NCI-H1436 (cell line): ENCODE measurements at regions not wholly inside any gene's neighbourhood (a gene's known extent, or its start where the extent isn't known, plus 50 kb on each side); places are given as distances from the start of the nearest gene placed in this dataset.
"Not testable (repeated sequence)": the region's sequence is repeated elsewhere in the genome, so short reads cannot be mapped to it uniquely, and the experiment has no call there.

Experiments used
- DNase-seq: peaks from one replicate; lab custom pipeline; 2025; lab: John Stamatoyannopoulos, UW

DNA sequence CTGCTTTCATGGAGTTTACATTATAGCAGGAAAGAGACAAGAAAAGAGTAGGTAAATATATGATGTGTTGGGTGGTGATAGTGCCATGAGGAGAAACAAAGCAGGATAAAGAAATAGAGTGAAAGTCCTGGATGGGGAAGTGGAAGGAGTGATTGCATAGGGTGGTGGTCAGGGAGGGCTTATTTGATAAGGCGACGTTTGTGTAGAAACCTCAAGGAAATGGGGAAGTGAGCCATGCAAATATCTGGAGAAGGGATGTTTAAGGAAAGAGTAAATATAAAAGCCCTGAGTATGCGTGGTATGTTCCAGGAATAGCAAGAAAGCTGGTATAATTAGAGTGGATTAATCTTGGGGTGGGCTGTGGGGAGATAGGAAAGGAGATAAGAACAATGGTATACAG lies 134.7 kb upstream of the SV2C start:
- DNase-seq: no peak

- no peak for DNase-seq
Measured at GRCh38 chr5:75940418-75940817, 142.8 kb upstream of the SV2C start.

DNA sequence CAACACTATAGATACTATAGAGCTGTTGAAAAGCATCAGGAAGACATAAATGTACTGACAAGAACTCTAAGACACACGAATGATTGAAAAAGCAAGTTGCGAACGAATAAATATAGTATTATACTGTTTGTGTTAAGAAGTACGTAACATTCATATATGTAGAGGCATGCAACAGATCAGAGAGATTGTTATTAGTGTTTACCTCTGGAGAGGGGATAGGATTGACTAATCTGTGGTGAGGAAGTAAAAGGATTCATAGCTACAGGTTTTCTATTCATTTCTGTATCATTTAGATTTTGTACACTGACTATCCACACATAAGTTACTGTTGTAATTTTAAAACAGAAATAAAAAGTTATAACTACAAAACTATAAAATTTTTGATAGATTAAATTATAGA lies 147.6 kb upstream of the SV2C start:
- DNase-seq: no peak

DNA sequence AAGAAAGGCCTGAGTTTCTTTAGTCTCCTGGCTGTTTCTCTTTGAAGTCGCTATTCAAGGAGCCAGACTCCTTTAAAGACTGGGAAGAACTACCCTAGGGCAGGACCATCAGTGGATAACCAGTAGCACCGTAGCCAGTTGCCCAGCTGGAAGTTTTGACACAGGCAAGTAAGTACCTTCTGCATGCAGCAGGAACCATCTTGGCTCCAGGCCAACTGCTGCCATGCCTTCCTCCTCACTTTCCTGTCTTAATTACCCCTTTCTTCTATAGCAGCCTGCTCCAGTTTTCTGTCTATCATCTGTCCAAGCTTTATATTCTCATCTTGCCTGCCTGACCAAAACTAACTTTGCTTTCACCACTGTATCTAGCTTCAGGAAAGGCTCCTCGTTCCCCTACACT lies 149.7 kb upstream of the SV2C start:
- DNase-seq: no peak

GRCh38 chr5:75931175-75931574 lies 152.0 kb upstream of the SV2C start:
- DNase-seq: no peak

DNA sequence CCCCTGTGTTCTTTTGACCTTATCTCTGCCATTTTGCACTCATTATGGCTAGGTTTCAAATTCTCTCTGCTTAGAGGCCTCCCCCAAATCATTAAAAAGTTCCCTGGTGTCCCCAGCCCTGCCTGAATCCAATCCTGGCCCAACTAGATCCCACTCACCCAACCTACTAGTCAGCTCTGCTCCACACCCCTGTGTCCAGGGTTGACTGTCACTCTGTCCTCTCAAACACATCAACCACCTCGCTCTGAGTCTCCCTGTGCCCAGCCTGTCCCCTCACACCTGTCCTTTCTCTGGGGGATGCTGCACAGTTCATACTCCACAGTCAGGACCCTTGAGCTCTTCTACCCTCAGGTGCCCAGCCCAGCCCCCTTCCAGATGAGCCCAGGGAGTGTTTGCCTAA lies 154.2 kb upstream of the SV2C start:
- DNase-seq: no peak

DNA sequence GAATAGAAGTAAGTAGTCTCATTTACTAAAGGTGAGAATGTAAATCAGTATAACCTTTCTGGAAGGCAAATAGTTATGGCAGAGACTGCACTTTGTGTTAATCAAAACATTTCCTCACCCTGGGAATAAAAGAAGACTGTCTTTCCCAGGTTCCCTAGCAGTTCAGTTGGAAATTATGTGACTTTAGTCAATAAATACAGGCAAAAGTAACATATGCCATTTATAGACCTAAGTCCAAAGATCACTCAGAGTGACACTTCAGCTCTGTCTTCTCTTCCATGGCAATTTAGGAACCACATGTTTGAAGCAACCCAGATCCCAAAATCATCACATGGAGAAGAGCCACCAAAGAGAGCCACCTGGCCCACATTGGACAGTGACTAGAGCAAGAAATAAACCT lies 160.7 kb upstream of the SV2C start:
- DNase-seq: no peak

GRCh38 chr5:75921011-75921410 lies 162.2 kb upstream of the SV2C start:
- DNase-seq: no peak

DNA sequence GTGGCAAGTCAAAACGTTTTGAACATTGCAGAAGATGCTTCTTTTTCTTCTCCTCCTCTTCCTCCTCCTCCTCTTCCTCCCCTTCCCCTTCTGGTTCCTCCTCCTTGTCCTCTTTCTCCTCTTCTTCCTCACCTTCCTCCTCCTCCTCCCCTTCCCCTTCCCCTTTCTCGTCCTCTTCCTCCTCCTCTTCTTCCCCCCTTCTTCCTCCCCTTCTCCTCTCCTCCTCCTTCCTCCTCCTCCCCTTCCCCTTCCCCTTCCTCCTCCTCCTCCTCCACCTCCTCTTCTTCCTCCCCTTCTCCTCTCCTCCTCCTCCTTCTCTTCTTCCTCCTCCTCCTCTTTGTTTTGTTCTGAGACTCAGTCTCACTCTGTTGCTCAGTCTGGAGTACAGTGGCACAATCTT lies 167.0 kb upstream of the SV2C start:
- DNase-seq: no peak

DNA sequence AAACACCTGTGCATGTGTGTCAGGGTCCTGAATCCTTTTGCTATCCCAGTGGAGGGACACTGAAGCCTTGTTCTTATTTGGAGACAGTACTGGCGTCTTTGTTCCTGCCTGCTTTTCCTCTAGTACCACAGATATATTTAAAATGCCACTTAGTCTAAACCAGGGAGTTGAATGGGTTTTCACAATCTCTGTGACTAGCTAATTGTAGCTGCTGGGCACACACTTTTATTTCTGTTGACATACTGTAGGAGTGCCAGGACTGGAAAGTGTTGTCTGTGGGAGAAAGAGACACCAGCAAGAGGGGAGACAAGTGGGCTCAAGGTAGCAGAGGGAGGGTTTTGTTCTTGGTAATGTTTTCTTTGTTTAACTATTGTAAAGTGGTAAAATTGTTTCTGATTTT lies 174.0 kb upstream of the SV2C start:
- no peak for DNase-seq

- DNase-seq: no peak
Measured at GRCh38 chr5:75907651-75908050, 175.5 kb upstream of the SV2C start.

DNA sequence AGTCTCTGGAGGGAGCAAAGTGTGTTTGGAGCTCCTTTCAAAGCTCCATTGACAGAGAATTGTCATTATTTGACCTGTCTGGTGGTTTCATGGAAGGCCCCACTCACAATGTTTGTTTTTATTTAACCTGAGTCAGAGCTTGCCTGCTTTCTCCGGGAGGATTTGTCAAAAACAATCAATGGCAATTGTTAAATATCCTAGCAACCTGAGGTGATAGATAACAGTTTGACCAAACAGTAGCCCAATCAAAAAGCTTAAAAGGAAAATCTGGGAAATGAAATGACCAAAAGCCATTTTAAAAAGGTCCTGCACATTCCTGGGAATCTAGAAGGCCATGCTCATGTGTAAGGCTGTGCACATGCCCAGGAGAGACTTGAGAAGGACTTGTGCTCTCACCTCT lies 177.2 kb upstream of the POC5 start:
- no peak for DNase-seq

DNA sequence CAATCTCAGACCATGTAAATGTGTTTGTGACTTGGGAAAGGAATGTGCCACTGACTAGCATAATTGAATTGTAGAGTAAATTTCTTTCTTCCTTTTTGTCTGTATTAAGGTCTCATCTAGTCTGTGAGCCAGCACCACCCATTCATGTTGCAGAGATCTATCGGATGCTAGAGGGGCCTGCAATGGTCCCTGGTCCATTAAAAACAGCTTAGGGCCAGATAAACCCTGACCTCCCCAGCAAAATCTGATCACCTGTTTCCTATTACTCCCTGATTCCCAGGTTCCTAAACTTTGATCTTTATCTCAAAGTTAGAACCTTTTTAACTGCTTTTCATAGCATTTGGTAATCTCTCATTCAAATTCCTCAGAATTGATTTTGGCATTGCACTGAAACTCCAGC lies 174.5 kb upstream of the POC5 start:
- no peak for DNase-seq

- DNase-seq: no peak
Measured at GRCh38 chr5:75891020-75891419, 173.8 kb upstream of the POC5 start.

- no peak for DNase-seq
Measured at GRCh38 chr5:75890546-75890945, 173.3 kb upstream of the POC5 start.

- no peak for DNase-seq
Measured at GRCh38 chr5:75886706-75887105, 169.5 kb upstream of the POC5 start.

DNA sequence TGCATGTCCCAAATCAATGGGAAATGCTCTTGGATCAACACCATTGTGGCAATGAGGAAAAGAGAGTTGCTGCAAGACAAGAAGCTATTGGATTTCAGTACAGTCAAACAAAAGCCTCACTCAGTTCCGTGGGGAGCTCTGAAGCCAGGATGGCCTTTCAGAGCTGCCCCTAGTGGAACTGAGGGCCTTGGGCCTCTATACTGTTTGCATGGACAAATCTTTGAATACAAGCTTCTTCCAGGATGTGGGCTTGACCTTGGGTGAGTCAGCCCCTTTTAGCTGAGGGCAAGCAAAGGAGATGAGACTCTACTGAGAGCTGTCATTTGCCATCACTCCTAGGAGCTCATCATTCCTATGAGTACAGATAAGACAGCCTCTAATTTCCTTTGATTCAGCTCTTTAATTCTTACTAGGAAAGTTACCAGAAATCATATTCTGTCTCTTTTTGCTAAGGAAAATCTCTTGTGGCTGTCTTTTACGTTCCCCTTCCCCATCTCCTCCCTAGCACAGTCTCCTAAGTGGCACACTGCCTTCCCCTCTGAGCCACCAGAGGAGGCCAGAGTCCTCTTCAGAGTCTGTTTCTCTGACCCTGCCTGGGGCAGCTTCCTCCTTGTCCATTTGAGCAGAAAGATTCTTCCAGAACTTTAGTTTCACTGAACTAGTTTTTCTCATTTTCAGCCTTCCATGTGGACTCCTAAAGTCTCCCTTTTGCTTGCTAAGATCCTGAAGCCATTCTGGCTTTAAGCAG lies 168.8 kb upstream of the POC5 start:
- no peak for DNase-seq

DNA sequence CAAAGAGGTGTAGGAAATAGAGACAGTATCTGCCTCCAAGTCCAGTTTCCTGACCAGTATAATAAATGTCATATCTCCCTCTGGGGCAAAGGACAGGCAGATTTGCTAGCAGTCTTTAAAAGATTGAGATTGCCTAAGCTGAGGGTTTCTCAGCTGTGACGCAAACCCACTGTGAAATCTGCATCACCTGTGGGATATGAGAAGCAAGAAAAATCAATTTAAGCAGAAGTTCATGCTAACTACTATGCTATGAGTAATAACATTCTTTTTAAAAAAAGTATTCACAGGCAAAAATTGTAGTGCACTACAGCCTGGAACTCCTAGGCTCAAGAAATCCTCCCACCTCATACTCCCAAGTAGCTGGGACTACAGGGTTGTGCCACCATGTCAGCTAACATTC lies 168.1 kb upstream of the POC5 start:
- DNase-seq: no peak

DNA sequence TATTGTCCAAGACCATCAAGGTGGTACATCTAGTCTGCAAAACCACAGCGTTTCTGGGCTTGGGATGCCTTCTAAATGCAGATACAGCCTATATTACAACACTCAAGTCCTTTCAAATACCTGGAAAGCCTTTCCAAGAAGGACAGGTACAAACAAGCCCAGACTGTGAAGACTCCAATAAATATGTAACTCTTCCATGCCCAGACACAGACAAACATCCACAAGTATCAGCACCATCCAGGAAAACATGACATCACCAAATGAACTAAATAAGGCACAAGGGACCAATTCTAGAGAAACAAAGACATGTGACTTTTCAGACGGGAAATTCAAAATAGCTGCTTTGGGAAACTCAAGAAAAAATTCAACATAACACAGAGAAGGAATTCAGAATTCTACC lies 152.7 kb upstream of the POC5 start:
- DNase-seq: no peak

DNA sequence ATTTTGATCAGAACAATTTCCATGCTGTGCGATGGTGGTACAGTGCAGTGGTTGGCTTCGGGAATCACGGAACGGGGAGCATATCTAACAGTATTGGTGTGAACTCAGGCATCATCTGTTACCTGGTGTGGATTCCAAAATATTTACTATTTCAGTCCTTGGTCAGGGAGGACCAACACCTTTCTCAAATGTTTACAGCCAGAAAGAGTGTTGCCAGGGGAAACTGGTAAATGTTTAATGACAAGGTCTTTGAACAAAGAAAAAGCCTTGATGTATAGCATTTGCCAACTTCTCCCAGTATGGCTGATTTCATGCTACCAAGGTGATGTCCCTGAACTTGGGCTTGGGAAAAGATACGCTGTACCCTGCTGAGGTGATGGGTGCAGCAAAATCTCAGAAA lies 145.6 kb upstream of the POC5 start:
- DNase-seq: no peak

DNA sequence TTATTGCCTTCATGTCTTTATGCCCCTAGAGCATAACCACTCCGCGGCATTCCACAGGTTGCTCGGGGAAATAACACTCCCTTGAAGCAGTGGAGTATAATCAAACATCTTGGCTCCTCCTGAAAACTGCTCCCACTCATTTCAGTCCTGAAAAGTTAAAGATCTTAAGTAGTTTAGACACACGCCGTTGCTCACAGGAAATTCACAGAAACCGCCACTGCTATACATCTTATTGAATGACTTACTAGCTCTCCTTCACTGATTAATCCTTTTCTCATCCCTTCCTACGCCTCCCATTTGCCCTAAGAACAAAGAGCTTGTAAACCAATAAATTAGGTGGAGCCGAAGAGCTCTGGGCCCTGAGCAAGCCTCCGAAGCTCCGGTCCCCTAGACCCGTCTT lies 142.4 kb upstream of the POC5 start:
- not testable (repeated sequence) for DNase-seq

GRCh38 chr5:75856056-75856455 lies 138.8 kb upstream of the POC5 start:
- DNase-seq: peak; percentile 14

GRCh38 chr5:75848077-75848476 lies 130.8 kb upstream of the POC5 start:
- no peak for DNase-seq

DNA sequence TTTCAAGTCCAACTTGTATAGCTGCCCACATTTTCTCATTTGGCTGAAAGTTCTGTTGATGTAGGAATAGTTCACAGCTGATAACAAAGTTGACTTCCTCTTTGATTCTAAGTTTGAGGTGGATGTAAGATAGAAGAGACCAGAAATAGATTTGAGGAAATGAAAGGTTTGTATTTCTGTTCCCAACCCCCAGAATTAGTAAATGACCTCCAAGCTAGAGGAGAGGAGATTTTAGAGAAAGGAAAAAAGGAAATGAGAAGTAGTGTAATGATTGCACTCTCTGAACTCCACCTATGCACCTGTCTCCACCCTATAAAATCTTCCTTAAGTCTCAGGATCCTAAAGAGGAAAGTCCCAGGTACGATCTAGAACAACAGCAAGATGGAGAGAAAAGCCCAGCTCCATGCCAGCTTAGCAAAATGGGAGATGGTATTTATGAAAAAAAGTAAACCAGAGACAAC lies 130.4 kb upstream of the POC5 start:
- no peak for DNase-seq

GRCh38 chr5:75844301-75844700 lies 127.1 kb upstream of the POC5 start:
- no peak for DNase-seq
